B cell (primary cell): ENCODE measurements at regions not wholly inside any gene's neighbourhood (a gene's known extent, or its start where the extent isn't known, plus 50 kb on each side); places are given as distances from the start of the nearest gene placed in this dataset.

Source experiments
- CTCF ChIP-seq: fragments of 200-600 bp; IDR thresholded peaks from one replicate; pipeline ENCODE4 v1.8.0; 2022; ENCODE audit warnings: antibody characterized with exemption, mild to moderate bottlenecking
- EZH2 ChIP-seq: IDR thresholded peaks from 2 replicates; pipeline ENCODE4 v1.6.1; 2012; ENCODE audit warnings: borderline replicate concordance, low read depth, mild to moderate bottlenecking, moderate library complexity, low read length; ENCODE audit not compliant: insufficient read depth, poor library complexity, severe bottlenecking

- TF ChIP-seq CTCF (no peak), EZH2 (no peak)
These were observed 120.4 kb downstream of the CDH26 start for GRCh38 chr20:60078351-60079250.
